SJSA1 (cell line): ENCODE measurements at regions not wholly inside any gene's neighbourhood (a gene's known extent, or its start where the extent isn't known, plus 50 kb on each side); places are given as distances from the start of the nearest gene placed in this dataset.

Experiments used
- DNase-seq, 2 experiments: peaks; one replicate each; pipeline ENCODE4 v3.0.0-alpha.2; 2015 to 2020; ENCODE audit warnings: low spot score in 2 of 2, low read depth in 1 of 2
- H3K27ac ChIP-seq: fragments of 250-450 bp; sonication (Bioruptor Pico); 2 replicates; pipeline ENCODE4 v1.5.1; 2020; ENCODE audit warnings: mild to moderate bottlenecking, moderate library complexity
- H3K27me3 ChIP-seq: fragments of 250-450 bp; sonication (Bioruptor Pico); replicated peaks from 2 replicates; pipeline ENCODE4 v1.5.1; 2020; ENCODE audit warnings: mild to moderate bottlenecking, moderate library complexity
- H3K36me3 ChIP-seq: fragments of 250-450 bp; sonication (Bioruptor Pico); 2 replicates; pipeline ENCODE4 v1.5.1; 2020; ENCODE audit warnings: mild to moderate bottlenecking
- H3K4me1 ChIP-seq: fragments of 250-450 bp; sonication (Bioruptor Pico); replicated peaks from 2 replicates; pipeline ENCODE4 v1.6.1; 2021; ENCODE audit warnings: mild to moderate bottlenecking
- H3K4me3 ChIP-seq: fragments of 250-450 bp; sonication (Bioruptor Pico); 2 replicates; pipeline ENCODE4 v1.5.1; 2020; ENCODE audit warnings: mild to moderate bottlenecking
- H3K9me3 ChIP-seq: fragments of 250-450 bp; sonication (Bioruptor Pico); replicated peaks from 2 replicates; pipeline ENCODE4 v1.5.1; 2020; ENCODE audit warnings: mild to moderate bottlenecking

DNA sequence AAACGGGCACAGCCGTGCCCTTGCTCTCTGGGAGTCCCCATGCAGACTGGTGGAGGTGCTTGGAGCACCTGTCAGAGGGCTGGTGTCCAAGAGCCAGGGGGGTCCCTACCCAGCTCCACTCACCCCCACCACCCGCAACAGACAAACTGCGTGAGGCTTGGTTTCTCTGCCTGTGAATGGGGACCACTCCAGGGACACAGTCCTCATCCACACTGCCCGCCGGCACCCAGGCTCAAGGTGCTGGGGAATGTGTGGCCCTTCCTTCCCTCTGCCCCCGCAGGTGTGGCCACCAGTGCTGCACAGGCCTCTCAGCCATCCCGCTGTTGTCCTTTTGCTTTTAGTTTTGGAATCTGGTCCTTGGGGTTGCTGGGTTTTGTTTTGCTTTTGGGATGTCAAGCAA, 136.5 kb upstream of the ZNF236 start:
- H3K9me3 ChIP-seq = no peaks in the 10 kb centered on the region
- no peaks in the 10 kb centered on the region for H3K36me3 ChIP-seq
- H3K4me1 ChIP-seq = peaks cover 7% of the 10 kb centered on the region; the same call in 1 of the 2 replicates
- no peak for DNase-seq
- no peak overlapping the region for H3K4me3 ChIP-seq
- H3K27ac ChIP-seq = no peak overlapping the region
- 0 out of 2 replicates have a peak, but pooled peaks cover 6% of the 10 kb centered on the region for H3K27me3 ChIP-seq

- H3K4me1 ChIP-seq = peaks cover 7% of the 10 kb centered on the region; the same call in 1 of the 2 replicates
- no peaks in the 10 kb centered on the region for H3K36me3 ChIP-seq
- H3K4me3 ChIP-seq = no peak overlapping the region
- DNase-seq = no peak
- H3K9me3 ChIP-seq = no peaks in the 10 kb centered on the region
- H3K27me3 ChIP-seq = 0 out of 2 replicates have a peak, but pooled peaks cover 6% of the 10 kb centered on the region
- no peak overlapping the region for H3K27ac ChIP-seq
Observed at GRCh38 chr18:76685402-76685801, 137.0 kb upstream of the ZNF236 start.

GRCh38 chr18:76684265-76684664, 138.1 kb upstream of the ZNF236 start:
- Histone ChIP-seq H3K36me3 (no peaks in the 10 kb centered on the region), H3K27me3 (no peaks in the 10 kb centered on the region), H3K27ac (no peak overlapping the region), H3K4me3 (no peak overlapping the region), H3K9me3 (no peaks in the 10 kb centered on the region), H3K4me1 (peaks cover 7% of the 10 kb centered on the region; the same call in 1 of the 2 replicates)
- no peak for DNase-seq

- Histone ChIP-seq H3K27me3 (no peaks in the 10 kb centered on the region), H3K4me3 (no peak overlapping the region), H3K4me1 (no peaks in the 10 kb centered on the region), H3K36me3 (no peaks in the 10 kb centered on the region), H3K9me3 (no peaks in the 10 kb centered on the region), H3K27ac (no peak overlapping the region)
- DNase-seq = no peak
Observed at GRCh38 chr18:76679945-76680344, 142.4 kb upstream of the ZNF236 start.

DNA sequence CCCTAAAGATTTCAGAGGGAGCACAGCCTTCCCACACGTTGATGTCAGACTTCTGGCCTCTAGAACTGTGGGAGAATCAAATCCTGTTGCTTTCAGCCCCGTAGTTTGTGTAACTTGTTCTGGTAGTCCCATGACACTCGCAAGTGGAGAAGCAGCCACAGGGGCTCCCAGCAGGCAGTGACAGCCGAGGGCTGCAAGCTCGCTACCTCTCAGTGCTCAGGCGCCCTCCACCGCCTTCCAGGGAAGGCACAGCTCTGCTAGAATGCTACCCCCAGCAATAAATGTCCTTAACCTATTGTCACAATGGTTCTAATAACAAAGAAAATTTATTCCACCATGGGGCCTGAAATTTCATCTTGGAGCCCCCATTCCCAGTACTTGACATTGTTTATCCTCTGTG, 143.1 kb upstream of the ZNF236 start:
- H3K27me3 ChIP-seq = no peaks in the 10 kb centered on the region
- H3K4me3 ChIP-seq = no peak overlapping the region
- no peaks in the 10 kb centered on the region for H3K4me1 ChIP-seq
- DNase-seq = no peak
- no peaks in the 10 kb centered on the region for H3K9me3 ChIP-seq
- no peak overlapping the region for H3K27ac ChIP-seq
- no peaks in the 10 kb centered on the region for H3K36me3 ChIP-seq

DNA sequence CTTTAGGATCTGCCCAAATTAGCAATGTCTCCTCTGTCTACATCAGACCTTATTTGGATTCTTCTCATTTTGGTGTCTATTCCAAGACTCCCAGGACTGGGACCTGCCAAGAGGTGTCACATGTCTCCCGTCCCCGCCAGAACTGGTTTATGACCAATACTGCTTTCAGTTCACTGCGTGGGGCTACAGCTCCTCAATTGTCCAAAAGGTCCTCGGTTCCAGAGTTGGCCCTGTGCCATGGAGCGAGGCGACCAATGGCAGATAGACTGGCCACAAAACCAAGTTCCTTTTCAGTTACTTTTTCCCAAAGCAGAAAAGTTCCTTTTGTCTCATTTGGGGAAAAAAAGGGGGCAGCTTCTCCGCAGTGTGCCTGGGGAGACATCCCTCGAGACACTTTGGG, 144.1 kb upstream of the ZNF236 start:
- Histone ChIP-seq H3K36me3 (no peaks in the 10 kb centered on the region), H3K9me3 (no peaks in the 10 kb centered on the region), H3K4me1 (no peaks in the 10 kb centered on the region), H3K4me3 (no peak overlapping the region), H3K27me3 (no peaks in the 10 kb centered on the region), H3K27ac (no peak overlapping the region)
- no peak for DNase-seq

DNA sequence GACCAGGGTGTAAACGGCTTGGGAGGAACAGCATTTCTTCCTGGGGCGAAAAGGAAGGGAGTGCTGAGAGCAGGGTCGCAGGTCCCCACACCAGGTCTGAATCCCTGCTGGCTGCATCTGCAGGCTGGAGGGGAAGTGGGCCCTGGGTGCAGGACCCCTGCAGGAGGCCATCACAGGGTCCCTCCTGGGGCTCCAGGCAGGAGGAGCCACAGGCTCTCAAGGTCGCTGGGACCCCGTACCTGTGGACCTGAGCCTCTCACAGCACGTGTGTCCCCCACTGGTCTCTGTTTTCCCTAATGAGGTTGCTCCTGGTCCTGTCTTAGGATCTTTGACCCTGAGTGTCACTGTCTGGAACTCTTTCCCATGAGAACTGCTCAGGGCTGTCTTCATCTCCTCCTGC, 147.8 kb upstream of the ZNF236 start:
- H3K27me3 ChIP-seq = no peaks in the 10 kb centered on the region
- no peak for DNase-seq
- H3K36me3 ChIP-seq = no peaks in the 10 kb centered on the region
- H3K4me1 ChIP-seq = no peaks in the 10 kb centered on the region
- H3K9me3 ChIP-seq = no peaks in the 10 kb centered on the region
- no peak overlapping the region for H3K4me3 ChIP-seq
- H3K27ac ChIP-seq = no peak overlapping the region

DNA sequence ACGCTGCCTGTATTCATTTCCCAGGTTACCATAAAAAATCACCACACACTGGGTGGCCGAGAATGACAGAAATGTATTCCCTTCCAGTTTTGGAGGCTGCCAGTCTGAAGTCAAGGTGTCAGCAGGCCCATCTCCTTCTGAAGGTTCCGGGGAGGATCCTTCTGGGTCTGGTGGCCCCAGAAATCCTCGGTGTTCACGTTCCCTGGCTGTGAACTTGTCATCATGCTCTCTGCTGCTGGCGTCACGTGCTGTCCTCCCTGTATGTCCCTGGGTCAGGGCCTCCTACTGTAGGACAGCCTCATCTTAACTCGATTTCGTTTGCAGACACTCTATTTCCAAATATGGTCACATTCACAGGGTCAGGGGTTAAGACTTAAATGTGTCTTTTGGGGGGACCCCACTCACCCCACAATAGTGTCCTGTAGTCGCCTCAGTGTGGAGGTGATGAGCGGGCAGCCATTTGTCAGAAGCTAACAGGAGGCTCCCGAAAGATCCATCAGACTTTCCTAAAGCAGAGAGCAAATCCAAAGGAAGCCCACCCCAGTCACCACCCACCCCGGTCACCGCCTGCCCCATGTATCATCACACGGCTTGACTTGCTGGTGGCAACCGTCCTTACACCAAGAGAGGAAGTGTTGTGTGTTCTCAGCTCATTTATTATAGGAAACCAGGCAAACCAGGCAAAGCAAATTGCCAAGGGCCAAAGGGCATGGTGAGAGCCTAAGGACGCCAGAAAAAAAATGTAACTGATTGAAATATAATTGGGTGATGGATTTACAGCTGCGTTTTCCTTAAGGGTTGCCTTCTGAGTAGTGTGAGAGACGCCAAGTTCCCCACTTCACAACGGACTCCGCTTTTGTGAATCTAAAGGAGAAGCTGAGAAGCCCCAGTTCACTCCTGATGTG, 148.8 kb upstream of the ZNF236 start:
- no peak for DNase-seq
- Histone ChIP-seq H3K36me3 (no peaks in the 10 kb centered on the region), H3K4me1 (no peaks in the 10 kb centered on the region), H3K4me3 (no peak overlapping the region), H3K27ac (no peak overlapping the region), H3K9me3 (no peaks in the 10 kb centered on the region), H3K27me3 (no peaks in the 10 kb centered on the region)

DNA sequence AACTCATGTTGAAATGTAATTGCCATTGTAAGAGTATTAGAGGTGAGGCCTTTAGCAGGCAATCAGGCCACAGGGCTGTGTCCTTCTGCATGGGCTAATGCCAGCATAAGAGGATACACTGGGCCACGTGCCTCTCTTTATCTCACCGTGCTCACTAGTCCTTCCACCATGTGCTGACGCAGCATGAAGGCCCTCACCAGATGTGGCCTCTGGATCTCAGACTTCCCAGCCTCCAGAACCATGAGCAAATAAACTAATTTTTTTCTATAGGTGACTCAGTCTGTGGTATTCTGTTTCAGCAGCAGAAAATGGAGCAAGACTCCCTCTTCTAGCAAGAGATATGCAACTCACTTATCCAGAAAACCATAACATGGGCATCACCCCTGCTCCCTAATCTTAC, 149.7 kb upstream of the ZNF236 start:
- no peaks in the 10 kb centered on the region for H3K36me3 ChIP-seq
- no peaks in the 10 kb centered on the region for H3K4me1 ChIP-seq
- DNase-seq = peak in 1 of 2 experiments; percentile 7
- no peak overlapping the region for H3K4me3 ChIP-seq
- H3K9me3 ChIP-seq = no peaks in the 10 kb centered on the region
- no peaks in the 10 kb centered on the region for H3K27me3 ChIP-seq
- no peak overlapping the region for H3K27ac ChIP-seq

DNA sequence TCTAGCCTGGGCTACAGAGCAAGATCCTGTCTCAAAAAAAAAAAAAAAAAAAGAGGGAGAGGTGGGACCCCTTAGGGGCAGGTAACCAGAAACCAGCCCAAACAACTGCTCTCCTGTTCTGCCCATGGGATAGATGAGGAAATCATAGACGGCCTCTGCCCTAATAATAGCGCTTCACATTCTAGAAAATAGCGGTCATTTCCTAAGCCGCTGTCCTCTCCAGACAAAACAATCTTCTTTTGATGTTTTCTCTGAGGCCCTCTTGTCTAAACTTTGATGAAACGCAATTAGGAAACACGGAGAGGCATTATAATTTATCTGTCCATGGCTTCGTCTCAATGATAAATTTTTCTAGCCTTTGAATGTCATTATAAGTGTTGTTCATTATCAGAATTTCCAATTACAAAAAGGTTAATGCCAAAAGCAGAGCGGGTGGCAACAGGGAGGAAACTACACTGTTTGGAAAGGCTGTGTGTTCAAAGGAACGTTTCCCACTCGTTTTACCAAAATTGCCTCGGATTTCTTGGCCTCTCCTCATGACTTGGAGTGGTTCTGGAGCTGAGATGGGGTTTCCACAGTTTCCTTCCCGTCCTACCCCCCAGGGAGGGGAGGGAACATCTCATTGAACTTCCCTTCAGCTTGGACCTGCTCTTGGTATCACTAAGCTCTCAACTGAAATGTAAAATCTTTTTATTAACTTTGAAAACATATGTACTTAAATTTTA, 151.6 kb upstream of the ZNF236 start:
- Histone ChIP-seq H3K4me1 (no peaks in the 10 kb centered on the region), H3K4me3 (no peak overlapping the region), H3K36me3 (no peaks in the 10 kb centered on the region), H3K9me3 (no peaks in the 10 kb centered on the region), H3K27ac (no peak overlapping the region), H3K27me3 (no peaks in the 10 kb centered on the region)
- DNase-seq = no peak

GRCh38 chr18:76668546-76668945, 153.8 kb upstream of the ZNF236 start:
- Histone ChIP-seq H3K27me3 (no peaks in the 10 kb centered on the region), H3K4me1 (no peaks in the 10 kb centered on the region), H3K27ac (no peak overlapping the region), H3K36me3 (no peaks in the 10 kb centered on the region), H3K4me3 (no peak overlapping the region), H3K9me3 (no peaks in the 10 kb centered on the region)
- DNase-seq = no peak

DNA sequence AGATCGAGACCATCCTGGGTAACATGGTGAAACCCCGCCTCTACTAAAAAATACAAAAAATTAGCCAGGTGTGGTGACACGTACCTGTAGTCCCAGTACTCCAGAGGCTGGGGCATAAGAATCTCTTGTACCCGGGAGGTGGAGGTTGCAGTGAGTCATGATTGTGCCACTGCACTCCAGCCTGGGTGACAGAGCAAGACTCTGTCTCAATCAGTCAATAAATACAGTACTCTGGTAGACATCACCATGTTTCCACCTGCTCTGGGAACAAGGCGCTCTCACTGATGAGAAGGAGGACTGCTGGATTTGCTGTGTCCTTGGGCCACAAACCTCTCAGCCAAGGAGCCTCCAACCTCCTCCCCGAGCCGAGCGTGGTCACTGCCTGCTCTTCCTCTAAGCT, 154.2 kb upstream of the ZNF236 start:
- H3K36me3 ChIP-seq = no peaks in the 10 kb centered on the region
- H3K4me3 ChIP-seq = no peak overlapping the region
- no peaks in the 10 kb centered on the region for H3K4me1 ChIP-seq
- H3K27me3 ChIP-seq = no peaks in the 10 kb centered on the region
- no peak overlapping the region for H3K27ac ChIP-seq
- DNase-seq = no peak
- no peaks in the 10 kb centered on the region for H3K9me3 ChIP-seq

DNA sequence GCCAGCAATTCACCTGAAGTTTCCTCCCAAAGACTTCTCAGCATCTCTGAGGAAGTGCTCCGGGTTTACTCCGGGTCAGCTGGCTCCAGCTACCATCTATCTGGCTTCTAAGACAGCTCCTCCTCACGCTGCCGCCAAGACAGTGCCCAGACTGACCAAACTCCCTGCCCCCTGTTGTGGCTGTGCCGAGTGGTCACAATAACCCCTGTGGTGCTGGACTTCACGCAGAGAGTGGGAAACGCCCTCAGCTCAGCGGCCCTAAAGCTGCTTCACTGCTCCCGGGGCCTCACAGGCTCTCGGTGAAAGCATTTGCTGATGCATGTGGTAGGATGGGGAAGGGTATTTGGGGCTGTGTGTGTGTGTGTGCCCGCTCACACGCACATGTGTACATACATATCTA, 154.8 kb upstream of the ZNF236 start:
- no peak for DNase-seq
- H3K27me3 ChIP-seq = no peaks in the 10 kb centered on the region
- no peaks in the 10 kb centered on the region for H3K9me3 ChIP-seq
- H3K27ac ChIP-seq = no peak overlapping the region
- no peak overlapping the region for H3K4me3 ChIP-seq
- no peaks in the 10 kb centered on the region for H3K4me1 ChIP-seq
- no peaks in the 10 kb centered on the region for H3K36me3 ChIP-seq

- H3K27me3 ChIP-seq = no peaks in the 10 kb centered on the region
- no peaks in the 10 kb centered on the region for H3K36me3 ChIP-seq
- H3K9me3 ChIP-seq = no peaks in the 10 kb centered on the region
- no peak overlapping the region for H3K27ac ChIP-seq
- no peak for DNase-seq
- no peak overlapping the region for H3K4me3 ChIP-seq
- H3K4me1 ChIP-seq = no peaks in the 10 kb centered on the region
Observed at GRCh38 chr18:76662626-76663025, 159.7 kb upstream of the ZNF236 start.
